HFFc6 (cell line): ENCODE measurements at regions not wholly inside any gene's neighbourhood (a gene's known extent, or its start where the extent isn't known, plus 50 kb on each side); places are given as distances from the start of the nearest gene placed in this dataset.
"Not testable (repeated sequence)": the region's sequence is repeated elsewhere in the genome, so short reads cannot be mapped to it uniquely, and the experiment has no call there.

Experiments used
- DNase-seq: peaks from one replicate; pipeline ENCODE4 v3.0.0-alpha.2; 2018
- H3K27ac Mint-ChIP-seq: 2 replicates; pipeline ENCODE4 v1.8.0; 2020; ENCODE audit warnings: mild to moderate bottlenecking, mixed read lengths
- H3K27me3 Mint-ChIP-seq: 2 replicates; pipeline ENCODE4 v1.8.0; 2021; ENCODE audit warnings: mild to moderate bottlenecking, moderate library complexity, mixed read lengths; ENCODE audit not compliant: insufficient read depth
- H3K36me3 Mint-ChIP-seq: 2 replicates; pipeline ENCODE4 v1.8.0; 2021; ENCODE audit warnings: low read depth, mixed read lengths
- H3K4me1 Mint-ChIP-seq: 2 replicates; pipeline ENCODE4 v1.8.0; 2020; ENCODE audit warnings: low read depth, mixed read lengths
- H3K4me3 Mint-ChIP-seq: 2 replicates; pipeline ENCODE4 v1.8.0; 2020; ENCODE audit warnings: mild to moderate bottlenecking, moderate library complexity, mixed read lengths
- H3K9me3 Mint-ChIP-seq: 2 replicates; pipeline ENCODE4 v1.8.0; 2020; ENCODE audit warnings: mild to moderate bottlenecking, mixed read lengths
- CTCF ChIP-seq: fragments of 200-600 bp; sonication (generic); IDR thresholded peaks from 2 replicates; pipeline ENCODE4 v1.5.0; 2021; ENCODE audit warnings: antibody characterized with exemption, mild to moderate bottlenecking

- H3K4me3 Mint-ChIP-seq, result peak overlapping the region; percentile 90
- TF ChIP-seq CTCF, result no peak
- H3K4me1 Mint-ChIP-seq, result peaks cover 34% of the 10 kb centered on the region
- H3K36me3 Mint-ChIP-seq, result no peaks in the 10 kb centered on the region
- DNase-seq, result no peak
- peaks cover 8% of the 10 kb centered on the region for H3K27me3 Mint-ChIP-seq
- H3K9me3 Mint-ChIP-seq, result no peaks in the 10 kb centered on the region
- H3K27ac Mint-ChIP-seq, result peak overlapping the region; percentile 86
Observed at GRCh38 chr1:228648647-228649383, 86.5 kb upstream of the RHOU start.

- no peaks in the 10 kb centered on the region for H3K36me3 Mint-ChIP-seq
- DNase-seq, result no peak
Observed at GRCh38 chr1:228650141-228650540, 85.1 kb upstream of the RHOU start.

GRCh38 chr1:228650946-228651345 lies 84.3 kb upstream of the RHOU start:
- H3K36me3 Mint-ChIP-seq, result no peaks in the 10 kb centered on the region
- H3K4me3 Mint-ChIP-seq, result no peak overlapping the region
- TF ChIP-seq CTCF, result no peak
- peaks cover 34% of the 10 kb centered on the region for H3K4me1 Mint-ChIP-seq
- no peak for DNase-seq
- H3K27ac Mint-ChIP-seq, result no peak overlapping the region
- H3K9me3 Mint-ChIP-seq, result no peaks in the 10 kb centered on the region
- peaks cover 8% of the 10 kb centered on the region for H3K27me3 Mint-ChIP-seq

More at GRCh38 chr1:228650141-228650540, 85.1 kb upstream of the RHOU start:
- Mint-ChIP-seq H3K27ac (no peak overlapping the region), H3K9me3 (no peaks in the 10 kb centered on the region), H3K4me1 (peaks cover 34% of the 10 kb centered on the region), H3K27me3 (peaks cover 8% of the 10 kb centered on the region), H3K4me3 (no peak overlapping the region)
- no peak for TF ChIP-seq CTCF

- H3K9me3 Mint-ChIP-seq, result no peaks in the 10 kb centered on the region
- peaks cover 26% of the 10 kb centered on the region for H3K4me1 Mint-ChIP-seq
- no peak overlapping the region for H3K27ac Mint-ChIP-seq
- no peak for DNase-seq
- H3K36me3 Mint-ChIP-seq, result no peaks in the 10 kb centered on the region
- no peak for TF ChIP-seq CTCF
- H3K4me3 Mint-ChIP-seq, result no peak overlapping the region
- H3K27me3 Mint-ChIP-seq, result peaks cover 7% of the 10 kb centered on the region
Observed at GRCh38 chr1:228652116-228652515, 83.2 kb upstream of the RHOU start.

GRCh38 chr1:228653057-228653456 lies 82.2 kb upstream of the RHOU start:
- H3K36me3 Mint-ChIP-seq, DNase-seq, H3K27me3 Mint-ChIP-seq, H3K4me3 Mint-ChIP-seq, H3K27ac Mint-ChIP-seq, H3K9me3 Mint-ChIP-seq: not testable (repeated sequence)
- peaks cover 16% of the 10 kb centered on the region for H3K4me1 Mint-ChIP-seq

- DNase-seq, result no peak
- peaks cover 10% of the 10 kb centered on the region for H3K4me1 Mint-ChIP-seq
- H3K27ac Mint-ChIP-seq, result no peak overlapping the region
- H3K27me3 Mint-ChIP-seq, result no peaks in the 10 kb centered on the region; the same call in none of the 2 replicates
- H3K36me3 Mint-ChIP-seq, result no peaks in the 10 kb centered on the region
- no peak for TF ChIP-seq CTCF
- H3K9me3 Mint-ChIP-seq, result no peaks in the 10 kb centered on the region
- no peak overlapping the region for H3K4me3 Mint-ChIP-seq
Observed at GRCh38 chr1:228653748-228654147, 81.5 kb upstream of the RHOU start.
